ENCODE measurements at regions not wholly inside any gene's neighbourhood (a gene's known extent, or its start where the extent isn't known, plus 50 kb on each side); places are given as distances from the start of the nearest gene placed in this dataset.
A peak's percentile ranks its signal among the peaks of the same experiment; 100 is the strongest.

DNA sequence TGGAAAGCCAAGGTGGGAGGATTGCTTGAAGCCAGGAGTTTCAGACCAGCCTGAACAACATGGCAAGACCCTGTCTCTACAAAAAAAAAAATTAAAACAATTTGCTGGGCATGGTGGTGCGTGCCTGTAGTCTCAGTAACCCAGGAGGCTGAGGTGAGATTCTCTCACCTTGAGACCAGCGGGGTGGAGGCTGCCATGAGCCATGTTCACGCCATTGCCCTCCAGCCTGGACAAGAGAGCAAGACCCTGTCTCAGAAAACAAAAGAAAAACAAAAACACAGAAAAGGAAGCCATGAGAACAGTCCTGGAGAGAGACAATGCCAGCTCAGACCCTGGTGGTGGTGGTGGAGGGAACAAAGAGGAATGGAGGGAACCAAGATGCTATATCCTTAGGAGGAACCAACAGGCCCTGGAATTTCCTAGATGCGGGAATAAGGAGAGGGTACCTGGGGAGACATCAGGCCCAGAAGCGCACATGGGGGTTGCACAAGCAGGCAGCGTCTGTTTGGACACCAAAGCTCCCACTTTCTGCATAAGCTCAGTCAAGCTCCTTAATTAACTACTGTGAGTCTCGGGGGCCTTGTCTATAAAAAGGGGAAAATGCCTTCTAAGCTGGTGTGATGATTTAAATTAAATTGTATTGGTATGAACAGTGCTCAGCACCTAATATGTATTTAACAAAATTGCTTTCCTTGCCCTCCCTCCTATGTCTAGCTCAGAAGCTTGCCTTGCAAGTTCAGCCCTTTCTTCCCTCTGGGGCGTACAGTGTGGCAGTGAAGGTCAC, 143.8 kb downstream of the CCT6B start:
- Histone ChIP-seq H4K8ac (replicated peaks; ENCODE audit: insufficient read length, low read depth, low read length) (no peak overlapping the region), H3K4ac (ENCODE audit: low read depth, low read length) (no peak overlapping the region), H3K23ac (ENCODE audit: insufficient read length, low read depth, low read length) (no peak overlapping the region), H3K23me2 (ENCODE audit: insufficient read length, low read depth, low read length, poor library complexity, severe bottlenecking) (no peaks in the 10 kb centered on the region), H3K14ac (ENCODE audit: insufficient read depth, low read length) (no peak overlapping the region), H2BK120ac (ENCODE audit: low read depth, low read length, poor library complexity, severe bottlenecking) (no peak overlapping the region), H2BK5ac (ENCODE audit: insufficient read length, low read length) (no peak overlapping the region), H3K18ac (ENCODE audit: insufficient read length, low read depth, low read length) (no peak overlapping the region), H2AK5ac (ENCODE audit: insufficient read length, low read length) (no peak overlapping the region), H3K9ac (ENCODE audit: extremely low read depth, insufficient read length, low read length) (no peak overlapping the region), H2BK20ac (ENCODE audit: low read depth, low read length, poor library complexity, severe bottlenecking) (no peak overlapping the region), H2BK12ac (ENCODE audit: insufficient read length, low read depth, low read length) (no peak overlapping the region), H4K20me1 (ENCODE audit: control insufficient read depth, insufficient read depth, insufficient read length) (no peaks in the 10 kb centered on the region), H4K91ac (ENCODE audit: insufficient read length, low read depth, low read length) (no peak overlapping the region), H3K56ac (ENCODE audit: insufficient read length, low read depth, low read length) (no peak overlapping the region), H3K9me3 (ENCODE audit: control insufficient read depth, low read depth, low read length) (no peaks in the 10 kb centered on the region), H4K5ac (ENCODE audit: insufficient read length, low read depth, low read length) (no peak overlapping the region), H3T11ph (ENCODE audit: low read length) (no peak overlapping the region), H3K27ac (ENCODE audit: insufficient read length, low read depth, low read length) (no peak overlapping the region), H3K27me3 (ENCODE audit: insufficient read depth, low read length) (peaks cover 6% of the 10 kb centered on the region; the same call in 1 of the 2 replicates), H3K4me1 (ENCODE audit: insufficient read depth, low read length) (peaks cover 5% of the 10 kb centered on the region; the same call in 1 of the 2 replicates), H3K4me2 (ENCODE audit: insufficient read depth, insufficient read length, low read length) (no peak overlapping the region), H3K79me1 (ENCODE audit: insufficient read depth, low read depth, low read length, poor library complexity, severe bottlenecking) (no peaks in the 10 kb centered on the region), H2AFZ (ENCODE audit: low read length) (no peak overlapping the region), H2BK15ac (ENCODE audit: low read depth, low read length) (no peak overlapping the region), H3K79me2 (ENCODE audit: insufficient read depth, low read length) (no peaks in the 10 kb centered on the region)
- TF ChIP-seq CTCF (conservative IDR thresholded peaks at IDR 0.05), result no peak
- H3K4me3 Mint-ChIP-seq, result no peak overlapping the region; a peak in 1 of 5 replicates
- H3K27ac Mint-ChIP-seq, result peak overlapping the region in 1 of 3 experiments; percentile 4; a peak in 1 of 7 replicates
- peaks cover 74% of the 10 kb centered on the region for H3K27me3 Mint-ChIP-seq (ENCODE audit: low read depth)
- H3K9me3 Mint-ChIP-seq, result no peaks in the 10 kb centered on the region
- no peaks in the 10 kb centered on the region for H3K36me3 Mint-ChIP-seq (ENCODE audit: insufficient read depth in 1 of 3, low read depth in 3 of 3)
- peaks cover 42 to 58% of the 10 kb centered on the region in 2 experiments for H3K4me1 Mint-ChIP-seq
- no peak for DNase-seq
- WGBS (ENCODE audit: extremely low coverage, insufficient read length, low lambda C conversion rate), result no CpG with 5 or more reads among the region's 8 CpGs

Measured in H9 (cell line).